WTC11 (cell line): ENCODE measurements at regions not wholly inside any gene's neighbourhood (a gene's known extent, or its start where the extent isn't known, plus 50 kb on each side); places are given as distances from the start of the nearest gene placed in this dataset.

Experiments used
- ATAC-seq: fragments of 200-7000 bp; cut with Tn5 transposase; 2 replicates; pipeline ENCODE4 v1.10.0; 2021; ENCODE audit warnings: mild to moderate bottlenecking, moderate library complexity
- CTCF ChIA-PET: fragments of 300-600 bp; sonication (Branson Sonifier 250); formaldehyde crosslinking; loops from one replicate; lab custom pipeline; 2021; ENCODE audit warnings: antibody characterized with exemption; lab: Charles Lee
- POLR2A ChIA-PET: fragments of 350-600 bp; sonication (Branson Sonifier 250); formaldehyde crosslinking; loops from one replicate; lab custom pipeline; 2021; ENCODE audit warnings: antibody characterized with exemption; lab: Charles Lee
- DNase-seq: peaks from one replicate; pipeline ENCODE4 v3.0.0; 2021; ENCODE audit warnings: low spot score
- H3K27ac Mint-ChIP-seq: 2 replicates; pipeline ENCODE4 v1.8.0; 2021; ENCODE audit warnings: mixed read lengths
- H3K27me3 Mint-ChIP-seq: 2 replicates; pipeline ENCODE4 v1.8.0; 2021; ENCODE audit warnings: low read depth, mild to moderate bottlenecking, moderate library complexity, mixed read lengths
- H3K36me3 Mint-ChIP-seq: 2 replicates; pipeline ENCODE4 v1.8.0; 2021; ENCODE audit warnings: mixed read lengths
- H3K4me1 Mint-ChIP-seq: 2 replicates; pipeline ENCODE4 v1.8.0; 2022; ENCODE audit warnings: mixed read lengths
- H3K4me3 Mint-ChIP-seq: 2 replicates; pipeline ENCODE4 v1.8.0; 2021; ENCODE audit warnings: mild to moderate bottlenecking, moderate library complexity, mixed read lengths
- H3K9me3 Mint-ChIP-seq: 2 replicates; pipeline ENCODE4 v1.8.0; 2021; ENCODE audit warnings: mixed read lengths
- ATF6 ChIP-seq: sonication (generic); formaldehyde crosslinking; IDR thresholded peaks from 2 replicates; pipeline ENCODE4 v1.8.1; 2023; ENCODE audit warnings: mild to moderate bottlenecking, missing genetic modification reagents
- CBFB ChIP-seq: sonication (generic); formaldehyde crosslinking; IDR thresholded peaks from 2 replicates; pipeline ENCODE4 v1.8.1; 2022; ENCODE audit warnings: mild to moderate bottlenecking, low read depth, missing genetic modification reagents
- EMX1 ChIP-seq: fragments of 250-450 bp; sonication (Bioruptor Pico); IDR thresholded peaks from 2 replicates; pipeline ENCODE4 v1.8.0; 2021; ENCODE audit warnings: mild to moderate bottlenecking
- ETV6 ChIP-seq: sonication (generic); formaldehyde crosslinking; IDR thresholded peaks from 2 replicates; pipeline ENCODE4 v1.8.1; 2022; ENCODE audit warnings: mild to moderate bottlenecking, missing genetic modification reagents
- FOXP1 ChIP-seq: sonication (generic); formaldehyde crosslinking; IDR thresholded peaks from 2 replicates; pipeline ENCODE4 v1.8.0; 2022; ENCODE audit warnings: missing genetic modification reagents, mild to moderate bottlenecking, moderate library complexity, borderline replicate concordance
- HMGXB4 ChIP-seq: sonication (generic); formaldehyde crosslinking; IDR thresholded peaks from 2 replicates; pipeline ENCODE4 v1.8.1; 2023; ENCODE audit warnings: mild to moderate bottlenecking, moderate library complexity, missing genetic modification reagents
- MLX ChIP-seq: sonication (generic); formaldehyde crosslinking; IDR thresholded peaks from 2 replicates; pipeline ENCODE4 v1.8.1; 2023; ENCODE audit warnings: mild to moderate bottlenecking, missing genetic modification reagents, moderate library complexity
- NFE2L1 ChIP-seq: sonication (generic); formaldehyde crosslinking; IDR thresholded peaks from 2 replicates; pipeline ENCODE4 v1.8.1; 2023; ENCODE audit warnings: missing genetic modification reagents
- RELA ChIP-seq: sonication (generic); formaldehyde crosslinking; IDR thresholded peaks from 2 replicates; pipeline ENCODE4 v1.8.1; 2022; ENCODE audit warnings: missing genetic modification reagents, mild to moderate bottlenecking, borderline replicate concordance
- RORB ChIP-seq: fragments of 250-450 bp; sonication (Bioruptor Pico); IDR thresholded peaks from 2 replicates; pipeline ENCODE4 v1.9.0; 2021; ENCODE audit warnings: mild to moderate bottlenecking
- SOX15 ChIP-seq: fragments of 250-450 bp; sonication (Bioruptor Pico); IDR thresholded peaks from 2 replicates; pipeline ENCODE4 v1.9.0; 2021; ENCODE audit warnings: mild to moderate bottlenecking
- SP1 ChIP-seq: sonication (generic); formaldehyde crosslinking; conservative IDR thresholded peaks from 2 replicates; pipeline ENCODE4 v1.8.1; 2022; ENCODE audit warnings: missing genetic modification reagents
- TEAD4 ChIP-seq: sonication (generic); formaldehyde crosslinking; IDR thresholded peaks from 2 replicates; pipeline ENCODE4 v1.8.0; 2022; ENCODE audit warnings: mild to moderate bottlenecking, missing genetic modification reagents
- ZNF219 ChIP-seq: sonication (generic); formaldehyde crosslinking; IDR thresholded peaks from 2 replicates; pipeline ENCODE4 v1.8.0; 2023; ENCODE audit warnings: missing genetic modification reagents, mild to moderate bottlenecking, borderline replicate concordance
- ZNF263 ChIP-seq: sonication (generic); formaldehyde crosslinking; IDR thresholded peaks from 2 replicates; pipeline ENCODE4 v1.8.1; 2022; ENCODE audit warnings: low read depth, mild to moderate bottlenecking, moderate library complexity, missing genetic modification reagents
- ZNF425 ChIP-seq: fragments of 250-450 bp; sonication (Bioruptor Pico); conservative IDR thresholded peaks from 2 replicates; pipeline ENCODE4 v1.9.0; 2021; ENCODE audit warnings: mild to moderate bottlenecking
- TF ChIP-seq, protein P1 (sequence below): sonication (generic); formaldehyde crosslinking; IDR thresholded peaks from 2 replicates; pipeline ENCODE4 v1.8.1; 2022; ENCODE audit warnings: low read depth, missing genetic modification reagents, borderline replicate concordance
- TF ChIP-seq, protein P2 (sequence below): fragments of 250-450 bp; sonication (Bioruptor Pico); IDR thresholded peaks from 2 replicates; pipeline ENCODE4 v2.1.2; 2022; ENCODE audit warnings: mild to moderate bottlenecking, moderate library complexity
- TF ChIP-seq, protein P3 (sequence below): fragments of 250-450 bp; sonication (Bioruptor Pico); IDR thresholded peaks from 2 replicates; pipeline ENCODE4 v1.8.0; 2021; ENCODE audit warnings: mild to moderate bottlenecking

DNA sequence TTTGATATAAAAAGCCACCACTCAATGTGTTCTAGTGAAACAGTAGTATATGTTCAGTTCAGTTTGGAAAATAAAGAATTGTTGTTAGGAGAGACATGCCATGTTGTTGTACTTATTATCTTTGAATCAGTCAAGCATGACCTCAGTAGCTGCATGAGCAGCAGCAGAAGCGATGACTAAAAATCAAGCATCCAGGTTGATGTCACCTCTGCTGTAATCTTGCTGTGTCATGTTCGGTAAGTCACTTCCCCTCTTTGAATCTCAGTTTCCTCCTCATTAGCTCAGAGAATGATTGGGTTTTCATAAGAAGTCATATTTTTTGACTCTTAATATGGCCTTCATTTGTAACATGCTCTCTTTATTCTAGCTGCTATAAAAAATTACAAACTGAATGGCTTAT, 428.4 kb upstream of the B3GALT2 start:
- no peak for ATAC-seq
- Mint-ChIP-seq H3K36me3 (no peaks in the 10 kb centered on the region), H3K27me3 (no peaks in the 10 kb centered on the region), H3K4me3 (no peak overlapping the region), H3K27ac (no peak overlapping the region), H3K4me1 (no peaks in the 10 kb centered on the region), H3K9me3 (peaks cover 4% of the 10 kb centered on the region; the same call in 1 of the 2 replicates)
- DNase-seq, result no peak
- TF ChIP-seq ZNF425 (CRISPR knock-in tag) (no peak), SP1 (CRISPR knock-in tag) (no peak), MLX (CRISPR knock-in tag) (no peak), CBFB (CRISPR knock-in tag) (no peak), ETV6 (CRISPR knock-in tag) (no peak)
- TF ChIP-seq, protein P1, sequence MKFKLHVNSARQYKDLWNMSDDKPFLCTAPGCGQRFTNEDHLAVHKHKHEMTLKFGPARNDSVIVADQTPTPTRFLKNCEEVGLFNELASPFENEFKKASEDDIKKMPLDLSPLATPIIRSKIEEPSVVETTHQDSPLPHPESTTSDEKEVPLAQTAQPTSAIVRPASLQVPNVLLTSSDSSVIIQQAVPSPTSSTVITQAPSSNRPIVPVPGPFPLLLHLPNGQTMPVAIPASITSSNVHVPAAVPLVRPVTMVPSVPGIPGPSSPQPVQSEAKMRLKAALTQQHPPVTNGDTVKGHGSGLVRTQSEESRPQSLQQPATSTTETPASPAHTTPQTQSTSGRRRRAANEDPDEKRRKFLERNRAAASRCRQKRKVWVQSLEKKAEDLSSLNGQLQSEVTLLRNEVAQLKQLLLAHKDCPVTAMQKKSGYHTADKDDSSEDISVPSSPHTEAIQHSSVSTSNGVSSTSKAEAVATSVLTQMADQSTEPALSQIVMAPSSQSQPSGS, result no peak
- TF ChIP-seq, protein P2, sequence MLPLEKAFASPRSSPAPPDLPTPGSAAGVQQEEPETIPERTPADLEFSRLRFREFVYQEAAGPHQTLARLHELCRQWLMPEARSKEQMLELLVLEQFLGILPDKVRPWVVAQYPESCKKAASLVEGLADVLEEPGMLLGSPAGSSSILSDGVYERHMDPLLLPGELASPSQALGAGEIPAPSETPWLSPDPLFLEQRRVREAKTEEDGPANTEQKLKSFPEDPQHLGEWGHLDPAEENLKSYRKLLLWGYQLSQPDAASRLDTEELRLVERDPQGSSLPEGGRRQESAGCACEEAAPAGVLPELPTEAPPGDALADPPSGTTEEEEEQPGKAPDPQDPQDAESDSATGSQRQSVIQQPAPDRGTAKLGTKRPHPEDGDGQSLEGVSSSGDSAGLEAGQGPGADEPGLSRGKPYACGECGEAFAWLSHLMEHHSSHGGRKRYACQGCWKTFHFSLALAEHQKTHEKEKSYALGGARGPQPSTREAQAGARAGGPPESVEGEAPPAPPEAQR (CRISPR knock-in tag), result no peak
- TF ChIP-seq, protein P3, sequence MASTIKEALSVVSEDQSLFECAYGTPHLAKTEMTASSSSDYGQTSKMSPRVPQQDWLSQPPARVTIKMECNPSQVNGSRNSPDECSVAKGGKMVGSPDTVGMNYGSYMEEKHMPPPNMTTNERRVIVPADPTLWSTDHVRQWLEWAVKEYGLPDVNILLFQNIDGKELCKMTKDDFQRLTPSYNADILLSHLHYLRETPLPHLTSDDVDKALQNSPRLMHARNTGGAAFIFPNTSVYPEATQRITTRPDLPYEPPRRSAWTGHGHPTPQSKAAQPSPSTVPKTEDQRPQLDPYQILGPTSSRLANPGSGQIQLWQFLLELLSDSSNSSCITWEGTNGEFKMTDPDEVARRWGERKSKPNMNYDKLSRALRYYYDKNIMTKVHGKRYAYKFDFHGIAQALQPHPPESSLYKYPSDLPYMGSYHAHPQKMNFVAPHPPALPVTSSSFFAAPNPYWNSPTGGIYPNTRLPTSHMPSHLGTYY (CRISPR knock-in tag), result no peak
- CTCF ChIA-PET, result no interaction called here
- POLR2A ChIA-PET, result no interaction called here

DNA sequence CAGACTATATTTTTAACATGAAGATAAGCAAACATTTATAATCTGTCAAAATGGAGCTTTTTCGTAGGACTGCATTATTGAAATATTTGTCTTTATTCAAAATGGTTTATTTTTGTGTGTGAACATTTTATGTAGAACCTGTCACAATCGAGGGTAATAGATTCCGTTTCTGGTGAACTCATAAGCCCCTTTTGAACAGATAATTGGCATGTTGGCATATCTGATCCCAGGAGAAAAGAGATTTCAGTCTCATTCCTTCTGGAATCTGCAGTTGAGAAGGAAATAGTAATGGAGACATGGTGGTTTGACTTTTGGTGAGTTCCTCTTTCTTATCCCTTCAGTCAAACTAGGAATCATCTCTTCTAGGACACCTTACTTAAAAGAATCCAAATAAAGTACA, 427.9 kb upstream of the B3GALT2 start:
- Mint-ChIP-seq H3K27ac (no peak overlapping the region), H3K4me1 (no peaks in the 10 kb centered on the region), H3K36me3 (no peaks in the 10 kb centered on the region), H3K27me3 (no peaks in the 10 kb centered on the region), H3K9me3 (peaks cover 4% of the 10 kb centered on the region; the same call in 1 of the 2 replicates), H3K4me3 (no peak overlapping the region)
- POLR2A ChIA-PET, result no interaction called here
- no peak for ATAC-seq
- CTCF ChIA-PET, result no interaction called here
- TF ChIP-seq NFE2L1 (CRISPR knock-in tag) (no peak), SOX15 (CRISPR knock-in tag) (no peak), EMX1 (CRISPR knock-in tag) (no peak), ATF6 (CRISPR knock-in tag) (no peak), RORB (CRISPR knock-in tag) (no peak)
- no peak for DNase-seq

DNA sequence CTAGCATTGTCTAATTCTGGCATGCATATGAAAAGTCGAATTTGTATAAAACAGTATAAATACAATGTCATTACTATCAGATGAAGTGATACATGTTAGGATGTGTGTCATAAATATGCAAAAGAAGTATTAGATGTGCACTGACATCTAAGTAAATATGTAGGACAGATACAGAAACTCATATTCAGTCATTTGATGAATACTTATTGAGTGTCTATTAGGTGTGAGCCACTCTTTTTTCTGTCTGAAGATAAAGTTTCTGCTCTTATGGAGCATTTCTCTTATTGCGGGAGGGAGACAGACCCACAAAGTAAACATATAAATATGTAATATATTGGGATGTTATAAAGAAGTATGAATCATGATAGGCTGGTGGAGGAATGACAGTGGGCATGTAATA, 426.6 kb upstream of the B3GALT2 start:
- Mint-ChIP-seq H3K4me3 (no peak overlapping the region), H3K27me3 (no peaks in the 10 kb centered on the region), H3K27ac (no peak overlapping the region), H3K4me1 (no peaks in the 10 kb centered on the region), H3K9me3 (peaks cover 12% of the 10 kb centered on the region), H3K36me3 (peaks cover 4% of the 10 kb centered on the region; the same call in 1 of the 2 replicates)
- no peak for DNase-seq
- CTCF ChIA-PET, result no interaction called here
- ATAC-seq, result no peak
- POLR2A ChIA-PET, result no interaction called here
- TF ChIP-seq ZNF219 (CRISPR knock-in tag) (no peak), ZNF263 (CRISPR knock-in tag) (no peak), RELA (CRISPR knock-in tag) (no peak), TEAD4 (no peak), FOXP1 (CRISPR knock-in tag) (no peak), HMGXB4 (no peak), RORB (CRISPR knock-in tag) (no peak)
- TF ChIP-seq, protein P3 (CRISPR knock-in tag), result no peak
